Coronary artery (tissue), 2 donors: ENCODE measurements at regions not wholly inside any gene's neighbourhood (a gene's known extent, or its start where the extent isn't known, plus 50 kb on each side); places are given as distances from the start of the nearest gene placed in this dataset.
A peak's percentile ranks its signal among the peaks of the same experiment; 100 is the strongest.

ENCODE experiments used
- DNase-seq: peaks from one replicate; pipeline ENCODE4 v3.0.0-alpha.2; 2017; ENCODE audit warnings: low spot score
- H3K27ac ChIP-seq, 2 donors: fragments of 200-600 bp; sonication (generic); one replicate each; pipeline ENCODE4 v1.5.1; 2016 to 2019
- H3K4me3 ChIP-seq: fragments of 200-600 bp; sonication (generic); 2 replicates; pipeline ENCODE4 v1.5.1; 2016; ENCODE audit warnings: mild to moderate bottlenecking, moderate library complexity
- CTCF ChIP-seq: fragments of 200-600 bp; sonication (generic); IDR thresholded peaks from one replicate; pipeline ENCODE4 v1.5.1; 2019; ENCODE audit warnings: antibody characterized with exemption

- DNase-seq, result no peak
- no peak overlapping the region for H3K4me3 ChIP-seq
- H3K27ac ChIP-seq, result no peak overlapping the region
- TF ChIP-seq CTCF, result no peak
These were observed 51.2 kb downstream of the OR13H1 start for GRCh38 chrX:131595120-131595519.

- Histone ChIP-seq H3K27ac (no peak overlapping the region), H3K4me3 (no peak overlapping the region)
- DNase-seq, result no peak
- no peak for TF ChIP-seq CTCF
These were observed 64.0 kb downstream of the OR13H1 start for GRCh38 chrX:131607792-131608369.

- Histone ChIP-seq H3K27ac (no peak overlapping the region), H3K4me3 (no peak overlapping the region)
- TF ChIP-seq CTCF, result no peak
- no peak for DNase-seq
These were observed 65.6 kb downstream of the OR13H1 start for GRCh38 chrX:131609480-131609879.

GRCh38 chrX:131613260-131613659 is 69.4 kb downstream of the OR13H1 start:
- no peak overlapping the region for H3K4me3 ChIP-seq
- DNase-seq, result no peak

GRCh38 chrX:131614241-131614640 is 70.4 kb downstream of the OR13H1 start:
- DNase-seq, result no peak
- Histone ChIP-seq H3K27ac (no peak overlapping the region), H3K4me3 (no peak overlapping the region)
- TF ChIP-seq CTCF, result no peak

More at GRCh38 chrX:131613260-131613659, 69.4 kb downstream of the OR13H1 start:
- no peak for TF ChIP-seq CTCF
- H3K27ac ChIP-seq, result no peak overlapping the region

- no peak overlapping the region for H3K27ac ChIP-seq
- DNase-seq, result no peak
- H3K4me3 ChIP-seq, result no peak overlapping the region
- no peak for TF ChIP-seq CTCF
These were observed 73.3 kb downstream of the OR13H1 start for GRCh38 chrX:131617182-131617581.

- TF ChIP-seq CTCF, result no peak
- peak overlapping the region in 1 of 2 donors; percentile 1 for H3K27ac ChIP-seq
- no peak overlapping the region for H3K4me3 ChIP-seq
- DNase-seq, result no peak
These were observed 77.8 kb downstream of the OR13H1 start for GRCh38 chrX:131621650-131622049.
